Uterus (tissue), 2 donors: ENCODE measurements at regions not wholly inside any gene's neighbourhood (a gene's known extent, or its start where the extent isn't known, plus 50 kb on each side); places are given as distances from the start of the nearest gene placed in this dataset.

Experiments used
- CTCF ChIP-seq, 4 experiments: fragments of 200-600 bp in 2 of 4; fragments of 450-650 bp in 2 of 4; sonication (generic) in 2 of 4; IDR thresholded peaks; one replicate each; pipeline ENCODE4 v1.5.1; 2016 to 2019; ENCODE audit warnings: antibody characterized with exemption in 4 of 4, mild to moderate bottlenecking in 2 of 4, moderate library complexity in 1 of 4
- POLR2A ChIP-seq, 2 donors: fragments of 450-650 bp; IDR thresholded peaks; one replicate each; pipeline ENCODE4 v1.6.1; 2016; ENCODE audit warnings: antibody characterized with exemption in 2 of 2, mild to moderate bottlenecking in 1 of 2, moderate library complexity in 1 of 2

- TF ChIP-seq CTCF (IDR thresholded peaks at IDR 0.05) (no peak), POLR2A (IDR thresholded peaks at IDR 0.05) (no peak)
Measured at GRCh38 chr6:133057352-133057751, 183.8 kb upstream of the EYA4 start.
